Psoas muscle (tissue), 7 donors: ENCODE measurements at regions not wholly inside any gene's neighbourhood (a gene's known extent, or its start where the extent isn't known, plus 50 kb on each side); places are given as distances from the start of the nearest gene placed in this dataset.

Source experiments
- ATAC-seq, 4 donors: fragments of 200-7000 bp; cut with Tn5 transposase; one replicate each; pipeline ENCODE4 v1.9.1; 2020; ENCODE audit warnings: moderate library complexity in 3 of 4, mild to moderate bottlenecking in 2 of 4
- DNase-seq, 2 donors: peaks; one replicate each; pipeline ENCODE4 v3.0.0-alpha.2; 2020
- H3K27ac ChIP-seq: fragments of 200-600 bp; one replicate; pipeline ENCODE4 v1.8.0; 2022
- H3K27me3 ChIP-seq, 3 donors: fragments of 200-600 bp in 1 of 3; one replicate each; pipeline versions ENCODE4 v1.6.1 to v1.8.0; 2013 to 2022; ENCODE audit warnings: low read length in 2 of 3, mild to moderate bottlenecking in 2 of 3, moderate library complexity in 1 of 3; ENCODE audit not compliant: insufficient read depth in 3 of 3
- H3K36me3 ChIP-seq, 2 donors: fragments of 200-600 bp in 1 of 2; one replicate each; pipeline versions ENCODE4 v1.6.1 to v1.8.0; 2013 to 2022; ENCODE audit warnings: low read depth in 1 of 2, mild to moderate bottlenecking in 1 of 2, moderate library complexity in 1 of 2; ENCODE audit not compliant: insufficient read depth in 1 of 2
- H3K4me1 ChIP-seq: fragments of 200-600 bp; one replicate; pipeline ENCODE4 v1.8.0; 2022
- H3K4me3 ChIP-seq: fragments of 200-600 bp; one replicate; pipeline ENCODE4 v1.8.0; 2022; ENCODE audit warnings: mild to moderate bottlenecking
- H3K9me3 ChIP-seq: fragments of 200-600 bp; one replicate; pipeline ENCODE4 v1.8.0; 2022
- WGBS, 3 donors: extraction: QIAGEN DNeasy Blood & Tissue Kit; methylation state at CpG; one replicate each; pipeline versions ENCODE4 v1.1.6 to v1.1.7; 2013; 5-methylcytosine and 5-hydroxymethylcytosine counted together
- intact Hi-C, 2 donors: fragments of 100-400 bp; cut with DNase I; formaldehyde crosslinking; loops; one replicate each; pipeline versions ENCODE4 v1.11.0 to v1.14.2; 2022
- TF ChIP-seq, protein P1 (sequence below): fragments of 200-600 bp; IDR thresholded peaks from one replicate; pipeline ENCODE4 v1.8.0; 2022; ENCODE audit warnings: antibody characterized with exemption
- donor health status: healthy with polysubstance abuse.
- donor health status: DM: no; HTN: no; CAD: no; lungs with moderate emphysema.
- donor health status: Bipolar disorder and iron deficiency.
- donor health status: healthy.
- donor health status: DM: yes; HTN: yes; CAD: no.
- donor health status: DM: no; HTN: no; CAD: no.
- donor health status: DM: yes; HTN: yes; CAD: no.

DNA sequence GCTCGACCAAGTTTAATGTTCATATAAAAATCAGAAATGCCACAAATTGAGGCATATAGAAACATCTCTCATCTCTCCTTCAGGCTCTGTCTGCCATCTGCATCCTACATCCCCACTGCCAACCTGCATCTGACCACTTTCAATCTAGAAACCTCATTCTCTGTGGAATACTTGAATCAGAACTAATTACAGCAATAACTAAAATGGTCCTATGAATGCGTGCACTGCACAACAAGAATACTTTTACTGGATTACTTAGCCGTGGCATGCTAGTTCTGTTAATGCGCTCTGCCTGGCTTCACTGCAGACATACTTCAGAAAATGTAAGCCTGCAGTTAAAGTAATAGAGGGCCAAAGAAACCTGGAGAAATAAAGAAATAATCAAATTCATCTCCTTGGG, 89.8 kb upstream of the NR5A2 start:
- ATAC-seq = no peak

DNA sequence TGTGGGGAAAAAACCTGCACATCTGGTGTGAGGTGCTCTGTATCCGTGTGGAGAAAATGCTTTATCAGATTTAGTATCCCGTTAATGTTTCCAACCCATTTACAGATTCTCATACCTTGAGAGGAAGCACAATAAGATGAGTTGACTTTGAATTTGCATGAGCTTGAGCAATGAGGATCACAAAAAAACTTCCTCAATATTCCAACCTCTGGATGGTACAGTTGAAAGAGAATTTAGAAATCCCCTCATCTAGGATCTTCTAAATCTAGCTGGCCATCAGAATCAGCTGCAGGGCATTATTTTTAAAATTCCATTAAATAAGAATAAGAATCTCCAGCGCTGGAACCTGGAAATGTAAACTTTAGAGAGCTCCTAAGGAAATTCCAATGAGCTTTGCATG, 82.5 kb upstream of the NR5A2 start:
- Histone ChIP-seq H3K4me3 (no peak overlapping the region), H3K9me3 (no peaks in the 10 kb centered on the region), H3K27me3 (no peaks in the 10 kb centered on the region), H3K27ac (no peak overlapping the region), H3K4me1 (no peaks in the 10 kb centered on the region), H3K36me3 (no peaks in the 10 kb centered on the region)
- TF ChIP-seq, protein P1, sequence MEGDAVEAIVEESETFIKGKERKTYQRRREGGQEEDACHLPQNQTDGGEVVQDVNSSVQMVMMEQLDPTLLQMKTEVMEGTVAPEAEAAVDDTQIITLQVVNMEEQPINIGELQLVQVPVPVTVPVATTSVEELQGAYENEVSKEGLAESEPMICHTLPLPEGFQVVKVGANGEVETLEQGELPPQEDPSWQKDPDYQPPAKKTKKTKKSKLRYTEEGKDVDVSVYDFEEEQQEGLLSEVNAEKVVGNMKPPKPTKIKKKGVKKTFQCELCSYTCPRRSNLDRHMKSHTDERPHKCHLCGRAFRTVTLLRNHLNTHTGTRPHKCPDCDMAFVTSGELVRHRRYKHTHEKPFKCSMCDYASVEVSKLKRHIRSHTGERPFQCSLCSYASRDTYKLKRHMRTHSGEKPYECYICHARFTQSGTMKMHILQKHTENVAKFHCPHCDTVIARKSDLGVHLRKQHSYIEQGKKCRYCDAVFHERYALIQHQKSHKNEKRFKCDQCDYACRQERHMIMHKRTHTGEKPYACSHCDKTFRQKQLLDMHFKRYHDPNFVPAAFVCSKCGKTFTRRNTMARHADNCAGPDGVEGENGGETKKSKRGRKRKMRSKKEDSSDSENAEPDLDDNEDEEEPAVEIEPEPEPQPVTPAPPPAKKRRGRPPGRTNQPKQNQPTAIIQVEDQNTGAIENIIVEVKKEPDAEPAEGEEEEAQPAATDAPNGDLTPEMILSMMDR = no peak
- DNase-seq (no peak), ATAC-seq (no peak)
- WGBS, 3 donors = 77 to 85% (median 84%) methylated on average over 3 of the region's 3 CpGs
- intact Hi-C loops = no loop called here

More for the DNA sequence above, 89.8 kb upstream of the NR5A2 start:
- H3K36me3 ChIP-seq = no peaks in the 10 kb centered on the region
- H3K27me3 ChIP-seq = no peaks in the 10 kb centered on the region
- intact Hi-C loops = no loop called here
- DNase-seq = no peak
- no peak overlapping the region for H3K4me3 ChIP-seq
- no peaks in the 10 kb centered on the region for H3K9me3 ChIP-seq
- no peaks in the 10 kb centered on the region for H3K4me1 ChIP-seq
- WGBS, 3 donors = 66 to 74% (median 70%) methylated on average over 4 of the region's 4 CpGs
- H3K27ac ChIP-seq = no peak overlapping the region
- TF ChIP-seq, protein P1 = no peak

DNA sequence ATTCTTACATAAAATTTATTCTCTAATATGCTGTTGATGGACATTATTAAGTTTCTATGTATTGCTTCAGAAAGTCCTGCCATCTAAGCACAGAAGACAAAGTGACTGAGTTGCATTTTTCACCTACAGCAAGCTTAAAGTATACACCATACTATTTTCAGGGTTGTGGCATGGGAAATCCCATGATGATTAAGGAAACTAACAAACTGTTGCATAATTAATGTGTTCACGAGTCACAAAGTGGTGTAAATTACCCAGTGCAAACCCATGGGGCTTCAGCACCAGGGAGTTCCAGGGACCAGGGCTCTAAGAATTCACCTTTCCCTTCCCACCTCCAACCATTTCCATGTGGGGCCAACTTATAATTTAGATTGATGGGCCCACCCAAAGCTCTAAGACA, 81.9 kb upstream of the NR5A2 start:
- no peak overlapping the region for H3K27ac ChIP-seq
- DNase-seq = no peak
- no peaks in the 10 kb centered on the region for H3K4me1 ChIP-seq
- no peak for ATAC-seq
- no peaks in the 10 kb centered on the region for H3K36me3 ChIP-seq
- no peaks in the 10 kb centered on the region for H3K27me3 ChIP-seq
- 47 to 51% (median 50%) methylated on average over 1 of the region's 1 CpG for WGBS, 3 donors
- TF ChIP-seq, protein P1 = no peak
- no peak overlapping the region for H3K4me3 ChIP-seq
- no peaks in the 10 kb centered on the region for H3K9me3 ChIP-seq
- intact Hi-C loops = no loop called here

DNA sequence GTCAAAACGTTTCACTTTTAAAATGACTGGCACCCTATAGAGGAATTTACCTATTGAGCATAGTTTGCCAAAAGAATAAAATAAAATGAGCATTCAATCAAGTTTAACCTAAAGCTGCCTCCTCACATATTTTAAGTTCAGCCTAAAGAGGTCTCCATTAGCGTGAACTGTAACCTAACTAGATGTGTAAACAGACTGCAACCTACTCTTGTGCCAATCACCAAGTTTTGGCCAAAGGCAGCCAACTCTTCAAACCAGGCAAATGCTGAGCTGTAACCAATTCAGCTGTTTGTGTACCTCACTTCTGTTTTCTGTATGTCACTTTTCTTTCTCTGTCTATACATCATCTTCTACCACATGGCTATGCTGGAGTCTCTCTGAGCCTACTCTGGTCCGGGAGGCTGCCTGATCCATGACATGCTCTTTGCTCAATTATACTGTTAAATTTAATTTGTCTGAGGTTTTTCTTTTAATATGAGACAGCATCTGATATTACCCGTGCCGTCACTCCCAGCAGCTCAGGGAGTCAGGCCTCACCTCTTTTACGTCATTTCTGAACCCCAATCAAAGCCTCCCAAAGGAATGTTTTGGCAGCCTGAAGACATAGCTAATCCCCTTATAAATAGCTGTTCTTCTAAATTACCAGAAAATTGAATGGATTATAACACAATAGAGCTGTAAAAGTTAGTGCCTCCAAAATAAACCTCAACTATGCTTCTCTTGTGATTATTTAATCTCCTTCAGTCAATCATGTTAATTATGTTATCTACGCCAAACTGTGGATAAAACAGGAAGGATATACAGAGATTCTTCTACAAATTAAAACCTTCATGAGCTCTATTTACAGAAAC, 81.0 kb upstream of the NR5A2 start:
- Histone ChIP-seq H3K27ac (no peak overlapping the region), H3K36me3 (no peaks in the 10 kb centered on the region), H3K4me1 (no peaks in the 10 kb centered on the region), H3K27me3 (no peaks in the 10 kb centered on the region), H3K9me3 (no peaks in the 10 kb centered on the region), H3K4me3 (no peak overlapping the region)
- no peak for ATAC-seq
- no peak for DNase-seq
- intact Hi-C loops = no loop called here
- TF ChIP-seq, protein P1 = no peak
- 48 to 53% (median 51%) methylated on average over 7 of the region's 7 CpGs for WGBS, 3 donors
